CD4-positive, alpha-beta T cell (primary cell): ENCODE measurements at regions not wholly inside any gene's neighbourhood (a gene's known extent, or its start where the extent isn't known, plus 50 kb on each side); places are given as distances from the start of the nearest gene placed in this dataset.

Experiments used
- ATAC-seq: fragments of 200-7000 bp; cut with Tn5 transposase; one replicate; pipeline ENCODE4 v1.10.0; 2022; ENCODE audit warnings: mild to moderate bottlenecking; ENCODE audit not compliant: poor library complexity
- CTCF ChIA-PET: fragments of 350-600 bp; sonication (Branson Sonifier 250); formaldehyde crosslinking; loops from one replicate; lab custom pipeline; 2021; ENCODE audit warnings: antibody characterized with exemption, inconsistent platforms; lab: Charles Lee
- POLR2A ChIA-PET: fragments of 350-600 bp; sonication (Branson Sonifier 250); formaldehyde crosslinking; loops from one replicate; lab custom pipeline; 2021; ENCODE audit warnings: antibody characterized with exemption, inconsistent platforms; lab: Charles Lee
- DNase-seq, 14 experiments: peaks; one replicate each; pipeline ENCODE4 v3.0.0-alpha.2; 2013 to 2020; ENCODE audit warnings: mixed read lengths in 2 of 14
- H3K27ac ChIP-seq, 2 donors: one replicate each; pipeline versions ENCODE4 v1.5.1 to v1.7.0; 2013; ENCODE audit warnings: low read length in 2 of 2, low read depth in 1 of 2, mild to moderate bottlenecking in 1 of 2
- H3K27me3 ChIP-seq, 2 experiments: 1 replicate in 1 of 2; 2 replicates in 1 of 2; pipeline versions ENCODE4 v1.6.1 to v1.7.0; 2013; ENCODE audit warnings: low read length in 2 of 2, control low read depth in 1 of 2, mild to moderate bottlenecking in 1 of 2, moderate library complexity in 1 of 2; ENCODE audit not compliant: insufficient read depth in 2 of 2, control insufficient read depth in 1 of 2
- H3K36me3 ChIP-seq: one replicate; pipeline ENCODE4 v1.6.1; 2013; ENCODE audit warnings: low read length, control low read depth; ENCODE audit not compliant: insufficient read depth
- H3K4me1 ChIP-seq: one replicate; pipeline ENCODE4 v1.6.1; 2013; ENCODE audit warnings: low read length, control low read depth; ENCODE audit not compliant: insufficient read depth
- H3K4me3 ChIP-seq: one replicate; pipeline ENCODE4 v1.5.1; 2013; ENCODE audit warnings: mild to moderate bottlenecking, low read length, moderate library complexity
- H3K9me3 ChIP-seq, 2 experiments: 1 replicate in 1 of 2; 2 replicates in 1 of 2; pipeline versions ENCODE4 v1.6.1 to v1.7.0; 2013; ENCODE audit warnings: low read length in 2 of 2, mild to moderate bottlenecking in 2 of 2, control low read depth in 1 of 2, moderate library complexity in 1 of 2; ENCODE audit not compliant: control insufficient read depth in 1 of 2, insufficient read depth in 1 of 2
- H3K27ac Mint-ChIP-seq: one replicate; pipeline ENCODE4 v1.8.0; 2020; ENCODE audit warnings: mixed read lengths
- H3K27me3 Mint-ChIP-seq: one replicate; pipeline ENCODE4 v1.8.0; 2021; ENCODE audit warnings: mixed read lengths
- H3K36me3 Mint-ChIP-seq: one replicate; pipeline ENCODE4 v1.8.0; 2021; ENCODE audit warnings: low read depth, mixed read lengths
- H3K4me1 Mint-ChIP-seq: one replicate; pipeline ENCODE4 v1.8.0; 2021; ENCODE audit warnings: low read depth, mixed read lengths
- H3K4me3 Mint-ChIP-seq: one replicate; pipeline ENCODE4 v1.8.0; 2020; ENCODE audit warnings: mild to moderate bottlenecking, mixed read lengths
- H3K9me3 Mint-ChIP-seq: one replicate; pipeline ENCODE4 v1.8.0; 2020; ENCODE audit warnings: mixed read lengths
- CTCF ChIP-seq: fragments of 200-600 bp; IDR thresholded peaks from one replicate; pipeline ENCODE4 v1.8.0; 2022; ENCODE audit warnings: antibody characterized with exemption, mild to moderate bottlenecking
- intact Hi-C, 2 experiments: fragments of 100-400 bp; cut with DNase I in 1 of 2; cut with micrococcal nuclease in 1 of 2; formaldehyde crosslinking; loops; one replicate each; pipeline versions ENCODE4 v1.15.1 to v1.9.0; 2023 to 2025; cut with DNase I, micrococcal nuclease

GRCh38 chr12:34345801-34346200 lies 323.5 kb downstream of the ALG10 start:
- peaks cover 26 to 100% of the 10 kb centered on the region in 2 experiments for H3K9me3 ChIP-seq
- no peak overlapping the region for H3K4me3 Mint-ChIP-seq
- no peaks in the 10 kb centered on the region for H3K36me3 ChIP-seq
- no peaks in the 10 kb centered on the region for H3K4me1 ChIP-seq
- no peaks in the 10 kb centered on the region for H3K4me1 Mint-ChIP-seq
- ChIA-PET CTCF (no interaction called here), POLR2A (no interaction called here)
- no peak overlapping the region for H3K27ac Mint-ChIP-seq
- no peak for DNase-seq
- H3K36me3 Mint-ChIP-seq, result no peaks in the 10 kb centered on the region
- no peaks in the 10 kb centered on the region for H3K27me3 Mint-ChIP-seq
- no peak overlapping the region for H3K4me3 ChIP-seq
- ATAC-seq, result no peak
- H3K27me3 ChIP-seq, result no peaks in the 10 kb centered on the region
- H3K27ac ChIP-seq, result no peak overlapping the region
- intact Hi-C loops, result no loop called here
- TF ChIP-seq CTCF, result no peak
- no peaks in the 10 kb centered on the region for H3K9me3 Mint-ChIP-seq

GRCh38 chr12:34346372-34347034 lies 324.2 kb downstream of the ALG10 start:
- CTCF ChIA-PET, result no interaction called here
- Histone ChIP-seq H3K4me1 (no peaks in the 10 kb centered on the region), H3K4me3 (no peak overlapping the region), H3K36me3 (no peaks in the 10 kb centered on the region), H3K27me3 (no peaks in the 10 kb centered on the region), H3K9me3 (peaks cover 30 to 100% of the 10 kb centered on the region in 2 experiments), H3K27ac (no peak overlapping the region)
- H3K4me1 Mint-ChIP-seq, result no peaks in the 10 kb centered on the region
- POLR2A ChIA-PET, result no interaction called here
- no peak overlapping the region for H3K27ac Mint-ChIP-seq
- H3K4me3 Mint-ChIP-seq, result no peak overlapping the region
- no peaks in the 10 kb centered on the region for H3K27me3 Mint-ChIP-seq
- intact Hi-C loops, result no loop called here
- DNase-seq, result no peak
- no peaks in the 10 kb centered on the region for H3K9me3 Mint-ChIP-seq
- no peak for ATAC-seq
- TF ChIP-seq CTCF, result no peak
- H3K36me3 Mint-ChIP-seq, result no peaks in the 10 kb centered on the region

- Mint-ChIP-seq H3K27me3 (no peaks in the 10 kb centered on the region), H3K36me3 (no peaks in the 10 kb centered on the region), H3K4me1 (no peaks in the 10 kb centered on the region), H3K27ac (no peak overlapping the region), H3K4me3 (no peak overlapping the region), H3K9me3 (no peaks in the 10 kb centered on the region)
- Histone ChIP-seq H3K4me3 (no peak overlapping the region), H3K4me1 (no peaks in the 10 kb centered on the region), H3K27ac (no peak overlapping the region), H3K36me3 (no peaks in the 10 kb centered on the region), H3K27me3 (no peaks in the 10 kb centered on the region), H3K9me3 (peaks cover 30 to 100% of the 10 kb centered on the region in 2 experiments)
- intact Hi-C loops, result no loop called here
- ATAC-seq (no peak), DNase-seq (no peak)
- TF ChIP-seq CTCF, result no peak
- CTCF ChIA-PET, result no interaction called here
- POLR2A ChIA-PET, result no interaction called here
Observed at GRCh38 chr12:34347367-34347766, 325.1 kb downstream of the ALG10 start.
